Activated naive CD4-positive, alpha-beta T cell treated with anti-CD3 and anti-CD28 coated beads, Interleukin-2, amount 50 U/mL, for 72 hours (primary cell): ENCODE measurements at regions not wholly inside any gene's neighbourhood (a gene's known extent, or its start where the extent isn't known, plus 50 kb on each side); places are given as distances from the start of the nearest gene placed in this dataset.
"Not testable (repeated sequence)": the region's sequence is repeated elsewhere in the genome, so short reads cannot be mapped to it uniquely, and the experiment has no call there.

ENCODE experiments used
- ATAC-seq, 2 donors: fragments of 150-1000 bp; cut with Tn5 transposase; 2 replicates each; pipeline ENCODE4 v1.10.0; 2021; ENCODE audit warnings: mild to moderate bottlenecking in 2 of 2, moderate library complexity in 2 of 2
- DNase-seq, 2 donors: peaks; one replicate each; pipeline ENCODE4 v3.0.0; 2021 to 2022; ENCODE audit warnings: low spot score in 2 of 2
- H3K27ac Mint-ChIP-seq, 2 donors: one replicate each; pipeline ENCODE4 v1.8.0; 2022; ENCODE audit warnings: mild to moderate bottlenecking in 2 of 2, mixed read lengths in 2 of 2
- H3K36me3 Mint-ChIP-seq, 2 donors: one replicate each; pipeline ENCODE4 v1.8.0; 2022; ENCODE audit warnings: mixed read lengths in 2 of 2
- H3K9me3 Mint-ChIP-seq, 2 donors: one replicate each; pipeline ENCODE4 v1.8.0; 2022; ENCODE audit warnings: mixed read lengths in 2 of 2

DNA sequence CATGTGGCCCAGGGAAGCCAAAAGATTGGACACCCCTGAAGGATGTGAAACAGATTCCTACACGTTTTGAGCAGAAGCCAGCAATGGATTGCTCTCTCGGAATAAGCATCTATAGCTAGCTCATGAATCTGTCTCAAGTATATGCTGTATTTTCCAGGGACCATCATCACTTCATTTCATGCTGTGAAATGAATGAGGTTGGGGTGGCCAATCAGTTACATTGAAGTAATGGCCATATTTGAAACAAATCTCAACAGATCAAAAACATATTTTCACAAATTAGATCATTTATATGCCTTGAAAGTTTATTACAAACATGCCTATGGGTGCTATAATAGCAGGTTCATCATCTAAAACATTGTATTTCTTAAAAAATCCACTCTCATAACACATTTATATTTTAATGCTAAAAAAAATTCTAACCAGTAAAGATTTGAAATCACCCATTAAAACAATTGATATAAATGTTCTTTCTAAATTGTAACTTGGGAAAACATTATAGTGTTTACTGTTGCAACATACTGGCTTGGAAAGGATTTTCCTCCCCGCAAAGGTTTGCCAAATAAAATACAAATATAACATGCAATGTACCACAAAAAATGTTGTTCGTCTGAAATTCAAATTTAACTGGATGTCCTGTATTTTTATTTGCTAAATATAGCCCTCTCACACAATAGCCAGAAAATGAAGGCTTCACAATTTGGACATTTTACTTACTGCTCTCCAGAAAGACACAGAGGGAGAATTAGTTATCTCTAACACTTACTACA lies 743.6 kb downstream of the KCNJ2 start:
- H3K27ac Mint-ChIP-seq, result no peak overlapping the region
- peaks cover 0 to 9% of the 10 kb centered on the region in 2 donors for H3K36me3 Mint-ChIP-seq
- no peak for ATAC-seq
- DNase-seq, result no peak
- peaks cover 10 to 22% of the 10 kb centered on the region in 2 donors for H3K9me3 Mint-ChIP-seq

DNA sequence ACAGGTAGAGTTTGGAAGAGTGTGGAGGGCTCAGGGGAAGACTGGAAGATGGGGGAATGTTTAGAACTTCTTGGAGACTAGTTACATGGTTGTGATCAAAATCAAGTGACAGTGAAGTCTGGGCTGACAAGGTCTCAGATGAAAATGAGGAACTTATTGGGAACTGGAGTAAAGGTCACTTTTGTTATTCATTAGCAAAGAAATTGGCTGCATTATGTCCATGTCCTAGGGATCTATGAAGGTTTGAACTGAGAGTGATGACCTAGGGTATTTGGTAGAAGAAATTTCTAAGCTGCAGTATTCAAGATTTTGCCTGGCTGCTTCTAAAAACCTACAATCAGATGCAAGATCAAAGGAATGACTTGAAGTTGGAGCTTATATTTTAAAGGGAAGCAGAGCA lies 747.1 kb downstream of the KCNJ2 start:
- ATAC-seq, result no peak
- Mint-ChIP-seq H3K36me3 (peaks cover 0 to 9% of the 10 kb centered on the region in 2 donors), H3K27ac (no peak overlapping the region), H3K9me3 (peaks cover 15 to 27% of the 10 kb centered on the region in 2 donors)
- DNase-seq, result no peak

DNA sequence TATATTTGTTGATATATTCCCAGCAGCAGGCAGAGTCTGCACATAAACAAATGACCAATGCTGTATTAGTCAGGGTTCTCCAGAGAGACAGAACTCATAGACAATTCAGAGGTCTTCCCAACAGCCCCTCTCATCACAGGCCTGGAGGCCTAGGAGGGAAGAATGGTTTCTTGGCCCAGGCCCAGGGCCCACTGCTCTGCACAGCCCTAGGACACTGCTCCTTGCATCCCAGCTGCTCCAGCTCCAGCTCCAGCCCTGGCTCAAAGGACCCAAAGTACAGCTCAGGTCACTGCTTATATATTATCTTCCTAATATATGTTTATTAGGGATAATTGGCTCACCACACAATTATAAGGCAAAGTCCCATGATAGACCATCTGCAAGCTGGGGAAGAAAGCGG lies 749.9 kb downstream of the KCNJ2 start:
- H3K9me3 Mint-ChIP-seq, result peaks cover 20 to 32% of the 10 kb centered on the region in 2 donors
- no peak overlapping the region for H3K27ac Mint-ChIP-seq
- no peak for ATAC-seq
- no peak for DNase-seq
- H3K36me3 Mint-ChIP-seq, result peaks cover 0 to 9% of the 10 kb centered on the region in 2 donors

DNA sequence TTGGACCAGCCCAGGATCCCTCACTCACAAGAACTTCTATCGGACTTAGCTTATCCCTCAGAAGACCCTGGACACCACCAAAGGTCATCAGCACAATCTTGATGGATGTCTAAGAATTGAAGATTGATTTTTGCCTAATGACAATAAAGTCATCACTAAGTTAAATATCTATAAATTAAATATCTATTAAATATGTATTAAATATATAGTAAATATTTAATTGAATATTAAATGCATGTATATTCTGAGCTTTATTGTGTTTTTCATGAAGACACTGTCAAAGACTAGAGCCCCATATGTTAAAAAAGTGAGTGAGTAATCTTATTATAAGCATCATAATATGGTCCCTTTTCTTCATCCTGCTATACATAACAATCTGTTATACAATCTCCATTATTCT lies 751.1 kb downstream of the KCNJ2 start:
- ATAC-seq (no peak), DNase-seq (no peak)
- Mint-ChIP-seq H3K36me3 (peaks cover 0 to 9% of the 10 kb centered on the region in 2 donors), H3K9me3 (peaks cover 26 to 36% of the 10 kb centered on the region in 2 donors), H3K27ac (no peak overlapping the region)

DNA sequence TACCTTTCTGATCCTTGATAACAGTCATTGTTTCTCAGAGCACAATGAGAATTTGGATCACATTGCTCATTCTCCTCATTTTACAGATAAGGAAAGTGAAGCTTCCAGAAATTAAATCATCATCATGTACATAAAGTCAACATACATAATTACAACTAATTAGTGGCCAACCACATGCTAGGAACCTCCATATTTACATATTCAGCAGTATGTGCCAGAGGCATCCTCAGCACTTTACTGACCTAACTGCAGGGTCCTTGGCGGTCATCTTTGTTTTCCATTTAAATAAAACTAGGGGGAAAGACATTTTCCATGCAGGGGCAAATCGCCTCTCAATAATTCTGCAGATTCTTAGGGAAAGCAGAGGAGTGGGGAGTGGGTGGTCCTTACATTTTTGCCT lies 752.9 kb downstream of the KCNJ2 start:
- Mint-ChIP-seq H3K36me3 (no peaks in the 10 kb centered on the region), H3K27ac (no peak overlapping the region), H3K9me3 (peaks cover 16 to 23% of the 10 kb centered on the region in 2 donors)
- ATAC-seq (no peak), DNase-seq (no peak)

DNA sequence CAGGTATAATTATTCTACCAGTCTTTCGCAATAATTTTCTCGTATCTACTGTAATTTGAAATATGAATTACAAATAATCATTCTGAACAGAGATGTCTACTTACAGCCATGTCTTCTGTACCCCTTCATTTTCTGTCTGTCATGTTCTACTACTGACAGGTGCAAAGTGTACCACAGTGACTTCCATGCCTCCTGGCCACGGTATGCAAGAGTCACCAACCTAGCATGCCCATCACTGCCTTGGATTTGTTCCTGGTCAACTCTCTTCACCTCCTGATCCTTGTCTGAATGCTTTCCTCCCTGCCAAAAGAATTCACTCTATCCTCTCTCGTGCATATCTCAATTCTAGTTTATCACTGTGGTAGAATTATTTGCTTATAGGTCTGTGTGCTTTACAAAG lies 755.4 kb downstream of the KCNJ2 start:
- Mint-ChIP-seq H3K9me3 (peaks cover 15% of the 10 kb centered on the region in 2 donors), H3K36me3 (no peaks in the 10 kb centered on the region), H3K27ac (no peak overlapping the region)
- ATAC-seq (no peak), DNase-seq (no peak)

DNA sequence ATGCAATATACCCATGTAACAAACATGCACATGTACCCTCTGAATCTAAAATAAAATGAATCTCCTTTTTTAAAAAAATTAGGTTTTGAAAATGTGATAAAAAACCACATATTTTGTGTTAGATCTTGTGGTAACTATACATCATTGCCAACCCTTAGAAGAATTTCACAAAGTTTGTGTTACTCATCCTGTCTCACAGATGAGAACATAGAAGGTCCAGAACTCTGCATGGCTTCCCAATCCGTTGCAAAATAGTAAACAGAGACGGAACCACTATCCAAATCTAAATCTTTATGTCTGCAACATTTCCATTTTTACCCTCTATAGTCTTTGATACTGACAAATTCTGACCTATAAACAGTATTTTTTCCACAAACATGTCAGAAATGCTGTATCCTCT lies 759.9 kb downstream of the KCNJ2 start:
- Mint-ChIP-seq H3K9me3 (peaks cover 10 to 11% of the 10 kb centered on the region in 2 donors), H3K27ac (no peak overlapping the region), H3K36me3 (no peaks in the 10 kb centered on the region)
- no peak for DNase-seq
- ATAC-seq, result no peak

DNA sequence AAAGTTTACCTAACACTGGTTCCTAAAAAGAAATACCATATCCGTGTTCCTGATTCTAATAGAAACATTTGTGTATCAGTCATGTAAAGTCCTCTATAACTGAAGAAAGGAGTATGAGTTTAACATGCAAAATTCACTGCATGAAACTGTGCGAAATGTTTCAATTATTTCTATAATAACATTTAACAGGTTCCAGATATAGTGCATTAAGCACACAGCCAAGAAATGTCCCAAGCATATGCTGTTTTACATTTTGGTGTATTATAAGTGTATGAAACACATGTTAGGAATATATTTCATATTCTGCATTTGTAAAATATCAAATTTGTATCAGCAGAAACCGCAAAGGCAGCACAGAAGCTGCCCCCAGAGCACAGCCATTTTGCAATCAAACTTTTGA lies 764.9 kb downstream of the KCNJ2 start:
- no peak for ATAC-seq
- DNase-seq, result no peak
- H3K36me3 Mint-ChIP-seq, result no peaks in the 10 kb centered on the region
- no peak overlapping the region for H3K27ac Mint-ChIP-seq
- peaks cover 3 to 8% of the 10 kb centered on the region in 2 donors for H3K9me3 Mint-ChIP-seq

DNA sequence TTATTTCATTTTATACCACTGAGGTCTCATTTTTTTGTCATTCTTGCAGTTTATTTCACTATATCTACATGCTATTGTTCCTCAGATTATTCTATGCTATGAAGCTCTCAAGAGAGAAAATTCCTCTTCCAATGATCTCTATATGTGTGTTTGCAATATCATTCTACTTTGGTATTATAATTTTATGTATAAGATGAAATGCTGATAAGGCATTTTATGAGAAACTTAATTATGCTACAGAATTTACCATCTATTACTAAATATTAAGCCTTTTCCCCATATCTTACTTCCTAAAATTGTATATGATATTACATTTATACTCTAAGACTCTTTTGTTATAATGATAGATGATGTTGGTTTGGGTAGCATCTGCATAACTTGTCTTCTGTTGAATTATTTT lies 765.5 kb downstream of the KCNJ2 start:
- Mint-ChIP-seq H3K9me3 (peaks cover 3 to 8% of the 10 kb centered on the region in 2 donors), H3K36me3 (no peaks in the 10 kb centered on the region), H3K27ac (no peak overlapping the region)
- ATAC-seq, result no peak
- DNase-seq, result no peak

DNA sequence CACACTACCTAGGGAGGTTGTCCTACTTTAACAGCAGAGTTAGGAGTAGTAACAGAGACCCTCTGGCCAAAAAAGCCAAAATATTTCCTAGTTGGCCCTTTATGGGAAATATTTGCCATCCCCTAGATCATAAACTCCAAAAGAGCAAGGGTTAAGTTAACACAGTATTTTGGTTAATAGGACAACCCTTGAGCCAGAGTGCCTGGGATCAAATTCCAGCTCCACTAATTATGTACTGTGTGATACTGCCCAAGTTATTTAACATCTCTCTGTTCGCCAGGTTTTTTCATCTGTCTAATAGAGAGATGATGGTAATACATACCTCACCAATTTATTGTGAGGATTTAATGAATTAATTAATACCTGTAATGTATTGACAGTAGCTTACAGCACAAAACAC lies 767.4 kb downstream of the KCNJ2 start:
- no peaks in the 10 kb centered on the region for H3K36me3 Mint-ChIP-seq
- H3K9me3 Mint-ChIP-seq, result peaks cover 3 to 8% of the 10 kb centered on the region in 2 donors
- H3K27ac Mint-ChIP-seq, result no peak overlapping the region
- ATAC-seq (no peak), DNase-seq (no peak)

DNA sequence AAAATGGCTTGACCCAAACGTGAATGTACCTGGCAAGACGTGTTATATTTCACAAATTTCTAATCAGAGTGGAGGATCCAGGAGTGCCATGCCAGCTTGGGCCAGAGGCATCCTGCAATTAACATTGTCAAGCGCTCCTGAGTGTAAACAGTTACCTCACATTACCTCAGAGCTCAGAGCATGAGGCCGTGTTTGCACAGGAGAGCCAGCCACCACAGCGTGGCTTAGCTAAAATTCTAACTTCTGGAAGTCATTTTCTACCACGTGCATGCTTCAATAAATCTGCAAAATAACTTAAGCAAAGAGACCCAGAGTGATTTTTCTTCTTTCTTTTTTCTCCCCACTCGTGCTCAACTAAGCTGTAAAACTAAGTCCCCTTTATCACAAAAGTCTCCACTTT lies 769.0 kb downstream of the KCNJ2 start:
- ATAC-seq (no peak), DNase-seq (no peak)
- Mint-ChIP-seq H3K9me3 (peaks cover 3 to 11% of the 10 kb centered on the region in 2 donors), H3K27ac (no peak overlapping the region), H3K36me3 (no peaks in the 10 kb centered on the region)

DNA sequence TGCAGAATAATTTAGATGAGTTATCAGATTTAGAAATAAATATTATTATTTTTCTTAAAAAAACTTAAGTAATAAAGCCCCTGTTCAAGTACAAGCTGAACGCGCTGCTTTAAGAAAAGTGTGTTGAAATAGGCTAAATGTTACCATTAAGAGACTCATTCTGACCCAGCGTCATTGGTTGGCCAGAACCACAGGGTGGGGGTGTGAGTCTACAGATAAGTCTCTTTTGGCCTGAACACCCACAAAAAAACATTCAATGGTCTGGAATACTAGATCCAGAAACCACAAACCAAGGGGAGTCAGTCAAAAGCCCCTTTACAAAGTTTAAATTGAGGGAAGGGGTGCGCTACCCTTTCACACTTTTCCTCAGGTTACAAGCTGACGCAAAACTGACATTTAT lies 776.1 kb downstream of the KCNJ2 start:
- peaks cover 7 to 22% of the 10 kb centered on the region in 2 donors for H3K9me3 Mint-ChIP-seq
- no peak overlapping the region for H3K27ac Mint-ChIP-seq
- DNase-seq (no peak), ATAC-seq (no peak)
- H3K36me3 Mint-ChIP-seq, result peaks cover 5% of the 10 kb centered on the region in 2 donors

DNA sequence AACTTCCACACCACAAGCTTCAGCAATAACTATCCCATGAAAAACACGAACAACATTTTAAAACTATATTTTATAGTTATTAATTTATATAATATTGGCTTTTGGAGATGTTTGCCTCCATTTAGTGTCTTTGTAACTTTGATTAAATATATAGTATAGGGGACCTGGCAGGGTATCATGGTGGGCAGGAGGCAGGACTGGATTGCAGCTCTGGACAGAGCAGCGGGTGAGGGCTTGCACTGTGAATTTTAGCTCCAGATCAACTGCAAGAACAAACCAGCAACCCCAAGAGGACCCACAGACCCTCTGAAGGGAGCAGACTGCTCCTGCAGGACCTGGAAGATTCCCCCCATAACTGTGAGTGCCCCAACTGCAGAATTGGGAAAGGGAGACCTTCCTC lies 777.9 kb downstream of the KCNJ2 start:
- Mint-ChIP-seq H3K9me3 (peaks cover 23 to 36% of the 10 kb centered on the region in 2 donors), H3K36me3 (peaks cover 5 to 11% of the 10 kb centered on the region in 2 donors), H3K27ac (no peak overlapping the region)
- DNase-seq (no peak), ATAC-seq (no peak)

DNA sequence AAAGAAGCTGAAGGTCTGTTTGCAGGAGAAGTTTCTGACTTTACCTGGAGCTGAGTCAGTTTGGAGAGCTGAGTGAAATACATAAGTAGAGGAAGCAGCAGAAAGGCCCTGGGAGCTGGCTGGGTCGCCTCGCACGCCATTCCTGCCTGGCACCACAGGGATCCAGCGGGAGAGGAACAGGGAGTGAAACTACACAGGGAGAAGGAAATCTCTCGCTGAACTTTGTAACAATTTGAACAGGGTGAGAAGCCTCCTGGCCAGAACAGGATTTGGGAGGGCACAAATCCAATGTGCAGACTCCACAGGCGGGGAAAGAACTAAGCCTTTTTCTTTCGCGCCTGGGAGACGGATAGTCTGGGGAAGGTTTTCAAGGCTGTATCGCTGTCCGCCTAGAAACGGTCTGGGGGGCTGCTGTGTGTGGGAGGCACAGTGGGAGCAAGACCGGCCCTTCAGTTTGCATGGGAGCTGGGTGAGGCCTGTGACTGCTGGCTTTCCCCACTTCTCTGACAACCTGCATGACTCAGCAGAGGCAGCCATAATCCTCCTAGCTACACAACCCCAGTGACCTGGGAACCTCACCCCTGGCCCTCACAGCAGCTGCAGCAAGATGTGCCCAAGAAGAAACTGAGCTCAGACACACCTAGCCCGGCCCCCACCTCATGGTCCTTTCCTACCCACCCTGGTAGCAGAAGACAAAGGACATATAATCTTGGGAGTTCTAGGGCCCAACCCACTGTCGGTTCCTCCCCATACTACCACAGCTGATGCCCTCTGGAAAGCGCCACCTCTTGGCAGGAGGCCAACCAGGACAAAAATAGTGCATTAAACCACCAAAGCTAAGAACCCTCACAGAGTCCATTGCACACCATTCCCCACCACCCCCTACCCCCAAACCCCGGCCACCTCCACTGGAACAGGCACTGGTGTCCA lies 778.6 kb downstream of the KCNJ2 start:
- DNase-seq (no peak), ATAC-seq (no peak)
- peaks cover 25 to 41% of the 10 kb centered on the region in 2 donors for H3K9me3 Mint-ChIP-seq
- H3K27ac Mint-ChIP-seq, result no peak overlapping the region
- peaks cover 5 to 18% of the 10 kb centered on the region in 2 donors for H3K36me3 Mint-ChIP-seq

DNA sequence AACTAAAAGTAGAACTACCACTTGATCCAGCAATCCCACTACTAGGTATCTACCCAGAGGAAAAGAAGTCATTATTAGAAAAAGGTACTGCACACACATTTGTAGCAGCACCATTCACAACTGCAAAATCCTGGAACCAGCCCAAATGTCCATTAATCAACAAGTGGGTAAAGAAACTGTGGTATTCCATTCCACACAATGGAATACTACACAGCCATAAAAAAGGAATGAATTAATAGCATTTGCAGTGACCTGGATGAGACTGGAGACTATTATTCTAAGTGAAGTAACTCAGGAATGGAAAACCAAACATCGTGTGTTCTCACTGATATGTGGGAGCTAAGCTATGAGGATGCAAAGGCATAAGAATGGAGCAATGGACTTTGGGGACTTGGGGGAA lies 783.8 kb downstream of the KCNJ2 start:
- H3K27ac Mint-ChIP-seq, DNase-seq, ATAC-seq: not testable (repeated sequence)
- Mint-ChIP-seq H3K9me3 (peaks cover 20 to 33% of the 10 kb centered on the region in 2 donors), H3K36me3 (peaks cover 0 to 18% of the 10 kb centered on the region in 2 donors)

DNA sequence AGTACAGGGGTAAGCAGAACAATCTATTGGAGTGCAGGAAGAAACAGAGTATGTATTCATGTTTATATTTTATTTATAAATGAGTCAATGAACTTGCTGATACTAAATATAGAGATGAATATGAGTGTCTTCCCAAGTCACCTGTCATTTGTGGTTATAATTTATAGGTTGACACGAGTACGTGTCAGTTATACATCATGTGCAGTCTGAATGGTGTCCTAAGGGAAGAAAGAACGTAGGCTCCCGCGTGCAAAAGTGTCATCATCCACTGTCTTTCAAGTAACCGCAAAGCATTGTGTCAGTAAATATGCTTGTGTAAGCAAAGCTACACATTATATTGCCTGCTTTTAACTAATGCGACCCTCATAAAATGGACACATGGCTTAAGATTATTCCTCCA lies 786.1 kb downstream of the KCNJ2 start:
- no peak for ATAC-seq
- Mint-ChIP-seq H3K9me3 (peaks cover 17 to 23% of the 10 kb centered on the region in 2 donors), H3K36me3 (peaks cover 0 to 18% of the 10 kb centered on the region in 2 donors), H3K27ac (no peak overlapping the region)
- DNase-seq, result no peak

DNA sequence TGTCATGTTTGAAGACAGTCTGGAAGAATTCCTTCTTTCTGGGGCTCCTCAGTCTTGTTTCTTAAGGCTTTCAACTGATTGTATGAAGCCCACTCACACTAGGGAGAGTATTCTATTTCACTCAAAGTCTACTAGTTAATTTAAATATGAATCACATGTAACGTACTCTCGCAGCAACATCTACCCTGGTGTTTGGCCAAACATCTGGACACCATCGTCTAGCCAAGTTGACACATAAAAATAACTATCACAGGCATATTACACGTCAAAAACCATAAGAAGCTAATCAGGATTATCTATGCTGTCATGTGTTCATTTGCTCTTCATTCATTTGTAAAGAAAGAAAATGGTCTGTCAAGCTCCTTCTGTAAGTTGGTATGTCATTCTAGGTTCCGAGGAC lies 787.4 kb downstream of the KCNJ2 start:
- DNase-seq, result no peak
- no peak for ATAC-seq
- Mint-ChIP-seq H3K27ac (no peak overlapping the region), H3K36me3 (peaks cover 0 to 14% of the 10 kb centered on the region in 2 donors), H3K9me3 (peaks cover 7 to 13% of the 10 kb centered on the region in 2 donors)
